K562 (cell line): ENCODE measurements at regions not wholly inside any gene's neighbourhood (a gene's known extent, or its start where the extent isn't known, plus 50 kb on each side); places are given as distances from the start of the nearest gene placed in this dataset.

ENCODE experiments used
- ATAC-seq: fragments of 200-7000 bp; cut with Tn5 transposase; 3 replicates; pipeline ENCODE4 v1.9.1; 2020; ENCODE audit warnings: moderate library complexity
- BruUV-seq: library from RNA; stranded (reverse); fragments of 400-500 nt; replicated peaks from 2 replicates; lab custom pipeline; 2021; lab: Mats Ljungman, UMichigan
- CTCF ChIA-PET: fragments of 300-600 bp; formaldehyde crosslinking; extraction: SDS; loops from one replicate; lab custom pipeline; 2021; ENCODE audit warnings: low intra/inter-chr PET ratio; lab: Yijun Ruan, JAX
- POLR2A ChIA-PET: fragments of 300-600, 350-650 bp; sonication (Branson Sonifier 250); formaldehyde crosslinking; extraction: SDS; loops from one replicate; lab custom pipeline; 2021; ENCODE audit warnings: antibody characterized with exemption, inconsistent platforms; lab: Yijun Ruan, JAX
- DNase-seq, 4 experiments: peaks; one replicate each; pipeline versions ENCODE4 v3.0.0 to v3.0.0-alpha.2; 2011 to 2018; ENCODE audit warnings: low spot score in 3 of 4, mixed read lengths in 3 of 4; ENCODE audit errors: extremely low read depth in 1 of 4
- FAIRE-seq: peaks from 2 replicates; lab custom pipeline; 2011; peaks lifted over from hg19 to GRCh38; lab: Jason Lieb, UNC
- H2AFZ ChIP-seq: 2 replicates; pipeline ENCODE4 v1.6.0; 2011; ENCODE audit warnings: low read depth, low read length, control low read depth, inconsistent platforms
- H3K27ac ChIP-seq: fragments of 200-600 bp; 3 replicates; pipeline ENCODE4 v1.8.0; 2011; ENCODE audit warnings: low read depth, mild to moderate bottlenecking, control low read depth, inconsistent platforms, low read length, moderate library complexity, mixed read lengths; ENCODE audit errors: extremely low read depth
- H3K27me3 ChIP-seq, 2 experiments: fragments of 300-600 bp in 1 of 2; 2 replicates in 1 of 2; 3 replicates in 1 of 2; pipeline versions ENCODE4 v1.6.0 to v1.8.0; 2011; ENCODE audit warnings: inconsistent platforms in 2 of 2, low read length in 2 of 2, mild to moderate bottlenecking in 1 of 2, mixed read lengths in 1 of 2, moderate library complexity in 1 of 2; ENCODE audit not compliant: control insufficient read depth in 2 of 2, insufficient read depth in 2 of 2
- H3K36me3 ChIP-seq: fragments of 300-600 bp; 3 replicates; pipeline ENCODE4 v1.8.0; 2011; ENCODE audit warnings: mild to moderate bottlenecking, low read length, inconsistent platforms; ENCODE audit not compliant: control insufficient read depth, insufficient read depth
- H3K4me1 ChIP-seq, 2 experiments: fragments of 200-600 bp in 1 of 2; replicated peaks in 1 of 2; 2 replicates in 1 of 2; 3 replicates in 1 of 2; pipeline versions ENCODE4 v1.5.1 to v1.8.0; 2011; ENCODE audit warnings: inconsistent platforms in 2 of 2, low read length in 2 of 2, mild to moderate bottlenecking in 1 of 2, mixed read lengths in 1 of 2, moderate library complexity in 1 of 2; ENCODE audit not compliant: control insufficient read depth in 2 of 2, insufficient read depth in 2 of 2
- H3K4me2 ChIP-seq: 2 replicates; pipeline ENCODE4 v1.6.1; 2011; ENCODE audit warnings: low read length, control low read depth, inconsistent platforms, mixed read lengths; ENCODE audit not compliant: insufficient read depth
- H3K4me3 ChIP-seq: fragments of 200-600 bp; sonication (generic), shearing (Covaris generic); 2 replicates; pipeline ENCODE4 v1.5.1; 2016; ENCODE audit warnings: control low read depth, inconsistent platforms
- H3K79me2 ChIP-seq: fragments of 200-600 bp; 3 replicates; pipeline ENCODE4 v1.8.0; 2011; ENCODE audit warnings: low read length, inconsistent platforms; ENCODE audit not compliant: control insufficient read depth, insufficient read depth
- H3K9ac ChIP-seq, 2 experiments: 2 replicates each; pipeline versions ENCODE4 v1.6.0 to v1.6.1; 2011; ENCODE audit warnings: low read depth in 2 of 2, low read length in 2 of 2, control low read depth in 1 of 2, inconsistent platforms in 1 of 2, mild to moderate bottlenecking in 1 of 2, mixed read lengths in 1 of 2; ENCODE audit not compliant: insufficient read depth in 1 of 2
- H3K9me1 ChIP-seq: one replicate; pipeline ENCODE4 v1.6.0; 2011; ENCODE audit warnings: inconsistent platforms, mild to moderate bottlenecking, low read length, moderate library complexity; ENCODE audit not compliant: control insufficient read depth, insufficient read depth
- H3K9me3 ChIP-seq: replicated peaks from 2 replicates; pipeline ENCODE4 v1.5.1; 2011; ENCODE audit warnings: low read depth, low read length, inconsistent platforms; ENCODE audit not compliant: control insufficient read depth, insufficient read depth
- H4K20me1 ChIP-seq: replicated peaks from 2 replicates; pipeline ENCODE4 v1.6.1; 2011; ENCODE audit warnings: low read length, inconsistent platforms, mixed read lengths; ENCODE audit not compliant: control insufficient read depth, insufficient read depth
- E2F8 ChIP-seq: fragments of 450-650 bp; IDR thresholded peaks from 2 replicates; pipeline ENCODE4 v1.7.1; 2018; ENCODE audit warnings: mild to moderate bottlenecking, low read depth; ENCODE audit not compliant: partially characterized antibody
- ELK3 ChIP-seq: fragments of 450-650 bp; formaldehyde crosslinking; IDR thresholded peaks from 2 replicates; pipeline ENCODE4 v1.4.0; 2020; ENCODE audit warnings: mild to moderate bottlenecking
- FOXA1 ChIP-seq: fragments of 450-650 bp; IDR thresholded peaks from 2 replicates; pipeline ENCODE4 v1.6.1; 2016; ENCODE audit warnings: mild to moderate bottlenecking, borderline replicate concordance
- HDAC2 ChIP-seq: fragments of 450-650 bp; IDR thresholded peaks from 2 replicates; pipeline ENCODE4 v1.6.1; 2016; ENCODE audit warnings: mild to moderate bottlenecking
- PATZ1 ChIP-seq: fragments of 250-450 bp; sonication (Bioruptor Pico); IDR thresholded peaks from 2 replicates; pipeline ENCODE4 v1.5.0; 2020; ENCODE audit warnings: mild to moderate bottlenecking, borderline replicate concordance
- ZNF140 ChIP-seq: fragments of 250-450 bp; sonication (Bioruptor Pico); IDR thresholded peaks from 2 replicates; pipeline ENCODE4 v1.8.0; 2021; ENCODE audit warnings: moderate library complexity, mild to moderate bottlenecking, inconsistent platforms
- ZNF212 ChIP-seq: fragments of 450-650 bp; formaldehyde crosslinking; IDR thresholded peaks from 2 replicates; pipeline ENCODE4 v1.4.0; 2020; ENCODE audit warnings: mild to moderate bottlenecking
- ZNF407 ChIP-seq: fragments of 450-650 bp; IDR thresholded peaks from 2 replicates; pipeline ENCODE4 v1.6.1; 2016; ENCODE audit warnings: low read depth
- ZNF780A ChIP-seq: fragments of 250-450 bp; sonication (Bioruptor Pico); IDR thresholded peaks from 2 replicates; pipeline ENCODE4 v1.5.0; 2021; ENCODE audit warnings: mild to moderate bottlenecking
- WGBS: fragments of 100-300 bp; shearing (Covaris generic); methylation state at CpG from one replicate; pipeline ENCODE4 v1.1.6; 2016; ENCODE audit warnings: low coverage, mixed read lengths; ENCODE audit not compliant: insufficient coverage; ENCODE audit errors: missing lambda C conversion rate; 5-methylcytosine and 5-hydroxymethylcytosine counted together
- in situ Hi-C: fragments of 300-500 bp; cut with MboI; formaldehyde crosslinking; loops from 4 replicates; pipeline ENCODE4 v1.15.0; 2018; ENCODE audit warnings: inconsistent platforms, mixed read lengths
- intact Hi-C: fragments of 100-400 bp; cut with micrococcal nuclease; formaldehyde crosslinking; loops from 2 replicates; pipeline ENCODE4 v1.14.2; 2022

- Histone ChIP-seq H4K20me1 (no peaks in the 10 kb centered on the region), H3K4me1 (no peaks in the 10 kb centered on the region), H3K79me2 (no peaks in the 10 kb centered on the region), H3K9me1 (no peaks in the 10 kb centered on the region), H3K27ac (no peak overlapping the region), H3K27me3 (no peaks in the 10 kb centered on the region), H3K9ac (no peak overlapping the region), H3K4me3 (no peak overlapping the region), H3K9me3 (no peaks in the 10 kb centered on the region), H3K4me2 (no peak overlapping the region), H3K36me3 (no peaks in the 10 kb centered on the region), H2AFZ (no peak overlapping the region)
- ChIA-PET CTCF (no interaction called here), POLR2A (no interaction called here)
- in situ Hi-C loops = no loop called here
- BruUV-seq = no TSS peak
- intact Hi-C loops = no loop called here
- DNase-seq = no peak
- WGBS = 0% methylated on average over 1 of the region's 2 CpGs
- no peak for FAIRE-seq
- no peak for ATAC-seq
- no peak for TF ChIP-seq ZNF212
- no peak for TF ChIP-seq PATZ1 (CRISPR knock-in tag)
- no peak for TF ChIP-seq E2F8
- no peak for TF ChIP-seq ZNF407
- no peak for TF ChIP-seq ELK3
- TF ChIP-seq ZNF780A (CRISPR knock-in tag) = no peak
- no peak for TF ChIP-seq HDAC2
- TF ChIP-seq ZNF140 = no peak
- no peak for TF ChIP-seq FOXA1
Measured at GRCh38 chr18:66280470-66280869, 323.4 kb downstream of the CDH19 start.
